Stomach (tissue), 4 donors: ENCODE measurements at regions not wholly inside any gene's neighbourhood (a gene's known extent, or its start where the extent isn't known, plus 50 kb on each side); places are given as distances from the start of the nearest gene placed in this dataset.

ENCODE experiments used
- POLR2A ChIP-seq, 4 donors: fragments of 450-650 bp; IDR thresholded peaks; one replicate each; pipeline ENCODE4 v1.6.1; 2016; ENCODE audit warnings: antibody characterized with exemption in 4 of 4, control low read depth in 2 of 4, mild to moderate bottlenecking in 1 of 4, moderate library complexity in 1 of 4
- TF ChIP-seq, protein P1 (sequence below), 7 experiments: fragments of 450-650 bp in 4 of 7; fragments of 200-600 bp in 3 of 7; sonication (generic) in 3 of 7; IDR thresholded peaks; one replicate each; pipeline ENCODE4 v1.5.1; 2016 to 2019; ENCODE audit warnings: antibody characterized with exemption in 7 of 7, control low read depth in 2 of 7, mild to moderate bottlenecking in 1 of 7

DNA sequence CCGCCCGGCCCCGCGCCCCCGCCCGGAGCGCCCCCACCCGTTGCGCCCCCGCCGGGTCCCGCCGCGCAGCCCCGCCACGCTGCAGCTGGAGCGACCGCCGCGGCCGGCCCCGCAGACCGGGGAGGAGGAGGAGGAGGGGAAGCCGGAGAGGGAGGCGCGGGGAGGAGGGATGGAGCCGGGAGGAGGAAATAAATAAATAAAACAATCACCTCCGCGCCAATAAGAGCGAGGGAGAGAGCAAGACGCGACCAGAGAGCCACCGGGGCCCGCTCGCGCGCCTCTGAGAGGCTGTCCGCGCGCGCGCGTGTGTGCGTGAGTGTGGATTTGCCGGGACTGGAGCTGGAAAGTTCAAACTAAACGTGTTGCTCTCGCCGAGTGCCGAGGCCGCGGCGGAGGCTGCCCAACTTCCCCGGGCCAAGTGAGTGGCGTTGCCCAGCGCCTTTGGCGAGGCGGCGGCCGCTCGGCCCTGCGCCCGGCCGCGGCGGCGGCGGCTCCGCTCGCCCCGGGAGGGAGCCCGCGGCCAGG, 2184.4 kb upstream of the TENM3 start:
- TF ChIP-seq POLR2A (IDR thresholded peaks at IDR 0.05), result no peak
- TF ChIP-seq, protein P1, sequence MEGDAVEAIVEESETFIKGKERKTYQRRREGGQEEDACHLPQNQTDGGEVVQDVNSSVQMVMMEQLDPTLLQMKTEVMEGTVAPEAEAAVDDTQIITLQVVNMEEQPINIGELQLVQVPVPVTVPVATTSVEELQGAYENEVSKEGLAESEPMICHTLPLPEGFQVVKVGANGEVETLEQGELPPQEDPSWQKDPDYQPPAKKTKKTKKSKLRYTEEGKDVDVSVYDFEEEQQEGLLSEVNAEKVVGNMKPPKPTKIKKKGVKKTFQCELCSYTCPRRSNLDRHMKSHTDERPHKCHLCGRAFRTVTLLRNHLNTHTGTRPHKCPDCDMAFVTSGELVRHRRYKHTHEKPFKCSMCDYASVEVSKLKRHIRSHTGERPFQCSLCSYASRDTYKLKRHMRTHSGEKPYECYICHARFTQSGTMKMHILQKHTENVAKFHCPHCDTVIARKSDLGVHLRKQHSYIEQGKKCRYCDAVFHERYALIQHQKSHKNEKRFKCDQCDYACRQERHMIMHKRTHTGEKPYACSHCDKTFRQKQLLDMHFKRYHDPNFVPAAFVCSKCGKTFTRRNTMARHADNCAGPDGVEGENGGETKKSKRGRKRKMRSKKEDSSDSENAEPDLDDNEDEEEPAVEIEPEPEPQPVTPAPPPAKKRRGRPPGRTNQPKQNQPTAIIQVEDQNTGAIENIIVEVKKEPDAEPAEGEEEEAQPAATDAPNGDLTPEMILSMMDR (IDR thresholded peaks at IDR 0.05), result no peak
